NCI-H524 (cell line): ENCODE measurements at regions not wholly inside any gene's neighbourhood (a gene's known extent, or its start where the extent isn't known, plus 50 kb on each side); places are given as distances from the start of the nearest gene placed in this dataset.

ENCODE experiments used
- DNase-seq, 2 experiments: peaks; one replicate each; lab custom pipeline; 2025; lab: John Stamatoyannopoulos, UW

- no peak for DNase-seq
Observed at GRCh38 chr2:234247453-234248180, 197.1 kb downstream of the SPP2 start.

GRCh38 chr2:234245945-234246344, 195.4 kb downstream of the SPP2 start:
- DNase-seq, result no peak

- DNase-seq, result no peak
Observed at GRCh38 chr2:234243871-234244565, 193.5 kb downstream of the SPP2 start.

- no peak for DNase-seq
Observed at GRCh38 chr2:234242459-234242836, 191.9 kb downstream of the SPP2 start.

GRCh38 chr2:234241656-234242458, 191.4 kb downstream of the SPP2 start:
- DNase-seq, result no peak

- DNase-seq, result no peak
Observed at GRCh38 chr2:234240917-234241316, 190.4 kb downstream of the SPP2 start.

- no peak for DNase-seq
Observed at GRCh38 chr2:234235191-234235590, 184.7 kb downstream of the SPP2 start.

- no peak for DNase-seq
Observed at GRCh38 chr2:234231460-234231859, 181.0 kb downstream of the SPP2 start.

GRCh38 chr2:234219046-234219310, 168.5 kb downstream of the SPP2 start:
- no peak for DNase-seq

- DNase-seq, result peak; percentile 6 to 69
Observed at GRCh38 chr2:234218266-234219045, 168.0 kb downstream of the SPP2 start.

GRCh38 chr2:234212534-234212933, 162.0 kb downstream of the SPP2 start:
- peak; percentile 1 to 55 for DNase-seq

GRCh38 chr2:234211797-234212196, 161.3 kb downstream of the SPP2 start:
- DNase-seq, result peak in 1 of 2 experiments; percentile 52

GRCh38 chr2:234206738-234207137, 156.2 kb downstream of the SPP2 start:
- DNase-seq, result no peak

GRCh38 chr2:234204480-234204879, 154.0 kb downstream of the SPP2 start:
- DNase-seq, result no peak

- no peak for DNase-seq
Observed at GRCh38 chr2:234203135-234203984, 152.9 kb downstream of the SPP2 start.

GRCh38 chr2:234202601-234203000, 152.1 kb downstream of the SPP2 start:
- DNase-seq, result no peak

- no peak for DNase-seq
Observed at GRCh38 chr2:234199996-234200395, 149.5 kb downstream of the SPP2 start.

GRCh38 chr2:234198976-234199375, 148.5 kb downstream of the SPP2 start:
- no peak for DNase-seq

- DNase-seq, result no peak
Observed at GRCh38 chr2:234195516-234195915, 145.0 kb downstream of the SPP2 start.

- DNase-seq, result no peak
Observed at GRCh38 chr2:234193977-234194563, 143.6 kb downstream of the SPP2 start.
